ENCODE measurements at regions not wholly inside any gene's neighbourhood (a gene's known extent, or its start where the extent isn't known, plus 50 kb on each side); places are given as distances from the start of the nearest gene placed in this dataset.

GRCh38 chr18:24878289-24878688 is 417.9 kb downstream of the HRH4 start:
- Histone ChIP-seq H4K20me1 (replicated peaks in 1 of 2; ENCODE audit: control insufficient read depth in 1 of 2, insufficient read depth in 2 of 2, low read length in 2 of 2) (no peaks in the 10 kb centered on the region), H3K9ac (replicated peaks in 1 of 4; ENCODE audit: extremely low read depth in 1 of 4, low read depth in 3 of 4, low read length in 3 of 4) (no peak overlapping the region), H3K9me3 (ENCODE audit: insufficient read depth in 2 of 2, low read depth in 1 of 2, low read length in 1 of 2) (no peaks in the 10 kb centered on the region), H4K91ac (replicated peaks; ENCODE audit: insufficient read length, low read length) (no peak overlapping the region), H3K56ac (replicated peaks; ENCODE audit: insufficient read length, low read depth, low read length) (no peak overlapping the region), H3K27ac (ENCODE audit: low read depth, low read length) (no peak overlapping the region), H2AFZ (ENCODE audit: low read length) (no peak overlapping the region), H3K4me1 (replicated peaks in 1 of 4; ENCODE audit: control insufficient read depth in 3 of 4, insufficient read depth in 4 of 4, low read length in 3 of 4) (no peaks in the 10 kb centered on the region; a peak in 2 of 7 replicates), H4K5ac (ENCODE audit: insufficient read length, low read depth, low read length) (no peak overlapping the region), H3K27me3 (replicated peaks in 1 of 4; ENCODE audit: control insufficient read depth in 3 of 4, extremely low read depth in 1 of 4, insufficient read depth in 3 of 4, low read length in 3 of 4) (no peaks in the 10 kb centered on the region), H3K36me3 (ENCODE audit: control insufficient read depth in 2 of 4, insufficient read depth in 4 of 4, low read length in 3 of 4) (no peaks in the 10 kb centered on the region), H2BK120ac (replicated peaks; ENCODE audit: low read depth, low read length) (no peak overlapping the region), H2BK15ac (ENCODE audit: low read length) (no peak overlapping the region), H2BK5ac (ENCODE audit: low read depth, low read length) (no peak overlapping the region), H3K18ac (ENCODE audit: extremely low read depth, low read length) (no peak overlapping the region), H2BK20ac (ENCODE audit: low read length) (no peak overlapping the region), H3K23me2 (ENCODE audit: low read depth, low read length) (no peaks in the 10 kb centered on the region), H3K4me2 (ENCODE audit: insufficient read depth in 1 of 2, low read depth in 2 of 2, low read length in 2 of 2) (no peak overlapping the region), H2BK12ac (ENCODE audit: low read depth, low read length) (no peak overlapping the region), H3K14ac (ENCODE audit: insufficient read length) (no peak overlapping the region), H3K79me2 (ENCODE audit: control insufficient read depth in 1 of 2, insufficient read depth in 2 of 2, low read length in 2 of 2) (no peaks in the 10 kb centered on the region), H2AK5ac (ENCODE audit: low read depth, low read length) (no peak overlapping the region), H4K8ac (ENCODE audit: extremely low read depth, insufficient read depth, low read length) (no peak overlapping the region), H3K4me3 (ENCODE audit: extremely low read depth in 1 of 4, insufficient read depth in 2 of 4, low read depth in 3 of 4, low read length in 4 of 4) (no peak overlapping the region), H3K79me1 (ENCODE audit: low read depth, low read length) (no peaks in the 10 kb centered on the region), H3K23ac (ENCODE audit: insufficient read length) (no peak overlapping the region), H3K4ac (replicated peaks; ENCODE audit: insufficient read length, low read depth, low read length) (no peak overlapping the region)
- FAIRE-seq (peak; percentile 76), DNase-seq (ENCODE audit: low read depth in 1 of 2, low spot score in 2 of 2) (no peak)
- ChIA-PET CTCF (ENCODE audit: partially characterized antibody) (interaction anchor here (0.5 to 1.3 kb wide), 4 partner anchors 15 to 1090 kb away, joined by 3 to 4 read pairs (median 3); no protein-coding TSS in a partner anchor), POLR2A (ENCODE audit: partially characterized antibody) (no interaction called here)
- 48% methylated on average over 4 of the region's 4 CpGs; no CpG with 5 or more reads in 1 of the 2 experiments for WGBS, 2 experiments (ENCODE audit: extremely low coverage in 1 of 2, insufficient coverage in 1 of 2, insufficient read length in 1 of 2, insufficient replicate concordance in 2 of 2, low coverage in 1 of 2, low lambda C conversion rate in 2 of 2, missing lambda C conversion rate in 1 of 2)
- TF ChIP-seq CTCF (IDR thresholded peaks at IDR 0.05; ENCODE audit: control extremely low read depth in 1 of 3, insufficient read depth in 1 of 3, low read depth in 1 of 3, low read length in 3 of 3), result peak in 2 of 3 experiments; percentile 40 to 51; a peak in 2 of 4 replicates
- TF ChIP-seq RAD21 (IDR thresholded peaks at IDR 0.05 in 1 of 2, conservative IDR thresholded peaks at IDR 0.05 in 1 of 2; ENCODE audit: low read depth in 2 of 2, low read length in 2 of 2), result peak; percentile 84 to 86
- no peak for TF ChIP-seq CBX5 (IDR thresholded peaks at IDR 0.05; ENCODE audit: low read depth, low read length)
